KG1 (cell line): ENCODE measurements at regions not wholly inside any gene's neighbourhood (a gene's known extent, or its start where the extent isn't known, plus 50 kb on each side); places are given as distances from the start of the nearest gene placed in this dataset.

ENCODE experiments used
- DNase-seq: peaks from one replicate; lab custom pipeline; 2025; lab: John Stamatoyannopoulos, UW

DNA sequence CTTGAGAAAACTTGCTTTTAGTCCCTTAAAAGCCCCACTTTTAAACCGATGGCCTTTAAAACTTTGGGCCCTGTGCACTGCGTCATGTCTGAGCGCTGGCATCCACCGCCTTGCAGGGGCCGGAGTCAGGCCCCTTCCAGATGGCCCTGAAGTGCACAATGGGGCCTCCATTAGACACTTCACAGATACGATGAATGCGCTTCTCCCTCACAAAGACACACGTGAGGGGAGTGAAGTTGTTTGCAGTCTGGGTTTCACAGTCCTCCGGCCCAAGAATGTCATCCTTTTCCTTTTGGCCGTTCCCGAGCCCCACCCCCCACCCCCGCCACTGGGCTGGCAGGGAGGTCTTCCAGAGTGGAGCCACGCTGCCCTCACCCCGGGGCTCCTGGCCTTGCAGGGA lies 415.1 kb upstream of the SALL3 start:
- DNase-seq = no peak

DNA sequence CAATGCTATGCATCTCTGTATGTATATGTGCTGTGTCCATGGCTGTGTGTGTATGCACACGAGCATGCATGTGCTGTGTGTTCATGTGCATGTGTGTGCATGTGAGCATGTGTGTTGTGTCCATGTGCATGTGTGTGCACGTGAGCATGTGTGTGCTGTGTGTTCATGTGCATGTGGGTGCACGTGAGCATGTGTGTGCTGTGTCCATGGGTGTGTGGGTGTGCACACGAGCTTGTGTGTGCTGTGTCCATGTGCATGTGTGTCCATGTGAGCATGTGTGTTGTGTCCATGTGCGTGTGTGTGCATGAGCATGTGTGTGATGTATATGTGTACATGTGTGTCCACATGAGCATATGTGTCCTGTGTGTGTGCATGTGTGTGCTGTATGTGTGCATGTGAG lies 414.4 kb upstream of the SALL3 start:
- no peak for DNase-seq

DNA sequence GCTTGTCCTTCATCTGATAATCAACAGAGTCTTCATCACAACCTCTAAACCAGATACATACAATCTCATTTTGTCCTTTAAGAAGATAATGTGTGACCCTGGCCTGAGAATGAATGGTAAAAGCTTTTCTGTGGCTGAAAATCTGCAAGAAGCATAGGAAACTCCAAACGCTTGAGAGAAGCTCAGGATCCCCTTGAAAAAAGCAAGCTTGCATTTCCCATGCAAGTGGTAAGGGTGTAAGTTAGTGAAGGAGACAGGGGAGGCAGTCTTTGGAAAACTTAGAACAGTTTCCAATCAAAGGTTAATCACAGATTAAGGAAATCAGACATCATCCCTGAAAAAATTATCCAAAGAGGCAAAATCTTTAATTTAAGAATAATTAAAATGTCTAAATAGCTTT lies 413.6 kb upstream of the SALL3 start:
- DNase-seq = no peak

DNA sequence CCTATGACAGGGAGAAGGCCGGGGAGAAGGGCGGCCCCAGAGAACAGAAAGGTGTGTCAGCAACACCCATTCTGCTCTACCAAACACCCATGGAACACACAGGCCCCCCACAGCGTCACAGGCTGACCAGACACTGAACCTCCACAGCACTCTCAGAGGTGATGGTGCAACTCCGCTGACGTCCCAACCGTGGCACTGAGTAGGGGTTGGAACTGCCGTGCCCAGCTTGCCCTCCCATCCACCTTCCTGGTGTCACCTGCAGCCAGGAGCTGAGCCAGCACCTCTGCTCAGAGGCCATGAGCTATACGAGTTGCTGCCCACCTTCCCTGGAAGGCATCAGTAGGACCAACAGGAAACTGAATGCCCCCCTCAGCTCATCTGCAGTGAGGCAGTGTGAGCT lies 412.9 kb upstream of the SALL3 start:
- no peak for DNase-seq

DNA sequence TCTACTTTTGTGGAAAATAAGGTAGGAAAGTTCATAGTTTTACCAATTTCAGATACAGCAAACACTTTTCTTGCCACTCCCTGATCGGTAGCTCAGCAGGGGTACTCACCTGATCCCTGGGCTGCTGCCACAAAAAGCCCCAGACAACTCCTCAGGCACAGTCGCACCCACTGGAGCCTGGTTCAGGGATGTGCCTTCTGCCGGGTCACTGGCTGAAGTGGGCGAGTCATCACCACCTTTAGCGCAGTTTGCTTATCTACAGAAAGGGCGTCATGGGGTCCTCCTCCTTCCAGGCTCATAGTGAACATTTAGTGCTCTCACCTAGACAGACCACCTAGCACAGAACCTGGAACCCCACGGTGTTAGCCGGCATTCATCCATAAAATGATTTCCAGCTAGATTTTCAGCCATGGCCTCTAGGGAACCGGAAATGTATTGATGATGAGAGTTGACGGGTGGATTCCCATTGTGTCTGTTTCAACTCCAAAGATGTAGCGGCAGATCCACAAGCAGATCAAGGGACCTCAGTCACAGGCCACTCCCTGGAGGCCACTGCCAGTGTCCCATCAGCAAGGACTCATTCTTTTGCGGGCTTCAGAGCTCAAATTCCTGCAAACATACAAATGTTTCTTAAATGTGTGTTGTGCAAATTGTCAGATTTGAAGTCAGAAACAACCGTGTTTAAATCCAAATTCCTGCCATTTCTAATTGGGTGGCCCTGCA lies 408.4 kb upstream of the SALL3 start:
- DNase-seq = no peak

DNA sequence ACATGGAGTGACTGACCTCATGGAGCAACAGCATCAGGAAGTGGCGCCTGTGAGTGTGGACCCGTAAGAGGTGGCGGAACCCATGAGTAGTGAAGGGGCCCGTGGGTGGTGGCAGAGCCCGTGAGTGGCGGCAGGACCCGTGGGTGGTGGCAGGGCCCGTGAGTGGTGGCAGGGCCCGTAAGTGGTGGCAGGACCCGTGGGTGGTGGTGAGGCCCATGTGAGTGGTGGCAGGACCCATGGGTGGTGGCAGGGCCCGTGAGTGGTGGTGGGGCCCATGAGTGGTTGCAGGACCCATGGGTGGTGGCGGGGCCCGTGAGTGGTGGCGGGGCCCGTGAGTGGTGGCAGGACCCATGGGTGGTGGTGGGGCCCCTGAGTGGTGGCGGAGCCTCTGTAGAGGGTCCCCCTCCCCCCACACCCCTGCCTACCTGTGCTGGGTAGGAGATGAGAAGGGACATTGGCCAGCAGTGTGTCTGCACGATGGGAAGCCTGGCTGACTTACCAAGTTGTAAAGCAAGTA lies 407.7 kb upstream of the SALL3 start:
- DNase-seq = no peak

DNA sequence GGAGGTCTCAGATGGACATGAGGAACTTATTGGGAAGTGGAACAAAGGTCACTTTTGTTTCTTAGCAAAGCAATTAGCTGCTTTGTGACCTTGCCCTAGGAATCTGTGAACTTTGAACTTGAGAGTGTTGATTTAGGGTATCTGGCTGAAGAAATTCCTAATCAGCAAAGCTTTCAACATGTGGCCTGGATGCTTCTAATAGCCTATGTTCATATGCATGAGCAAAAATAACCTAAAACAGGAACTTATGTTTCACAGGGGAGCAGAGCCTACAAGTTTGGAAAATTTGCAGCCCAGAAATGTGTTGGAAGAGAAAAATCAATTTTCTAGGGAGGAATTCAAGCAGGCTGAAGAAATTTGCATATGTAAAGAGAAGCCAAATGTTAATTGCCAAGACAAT lies 405.8 kb upstream of the SALL3 start:
- no peak for DNase-seq

DNA sequence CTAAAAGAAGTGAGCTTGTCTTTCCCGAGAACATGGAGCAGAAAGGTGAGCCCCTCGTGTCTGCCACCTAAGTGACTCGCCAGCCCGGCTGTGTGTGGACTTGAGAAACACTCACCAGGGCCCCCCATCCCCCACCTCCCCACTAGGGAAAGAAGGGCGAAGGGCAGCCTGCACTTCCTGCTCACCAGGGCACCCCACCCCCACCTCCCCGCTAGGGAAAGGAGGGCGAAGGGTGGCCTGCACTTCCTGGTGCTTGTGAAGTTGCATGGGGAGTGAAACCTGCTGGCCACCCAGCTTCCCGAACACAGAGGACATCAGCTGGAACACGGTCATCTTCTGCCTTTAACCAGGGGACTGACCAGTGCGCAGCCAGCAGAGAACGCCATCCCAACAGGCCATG lies 402.7 kb upstream of the SALL3 start:
- no peak for DNase-seq

DNA sequence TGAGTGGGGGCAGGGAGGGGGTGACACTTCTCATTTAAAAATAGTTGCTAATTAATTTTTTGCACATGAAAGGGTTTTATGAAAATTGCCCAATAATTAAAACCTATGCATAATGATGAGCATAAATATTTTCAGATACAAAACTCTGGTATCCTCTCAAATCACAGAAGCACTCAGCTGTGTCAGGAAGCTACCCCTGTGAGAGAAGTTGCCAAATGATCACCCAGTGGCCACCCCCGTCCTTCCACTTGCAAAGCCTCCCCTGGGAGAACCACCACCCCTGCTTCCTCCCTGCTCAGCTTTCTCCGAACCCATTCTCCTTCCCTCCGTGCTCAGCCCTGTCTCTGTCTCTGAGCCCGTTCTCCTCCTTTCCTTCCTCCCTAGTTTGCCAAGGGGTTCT lies 400.2 kb upstream of the SALL3 start:
- DNase-seq = no peak

DNA sequence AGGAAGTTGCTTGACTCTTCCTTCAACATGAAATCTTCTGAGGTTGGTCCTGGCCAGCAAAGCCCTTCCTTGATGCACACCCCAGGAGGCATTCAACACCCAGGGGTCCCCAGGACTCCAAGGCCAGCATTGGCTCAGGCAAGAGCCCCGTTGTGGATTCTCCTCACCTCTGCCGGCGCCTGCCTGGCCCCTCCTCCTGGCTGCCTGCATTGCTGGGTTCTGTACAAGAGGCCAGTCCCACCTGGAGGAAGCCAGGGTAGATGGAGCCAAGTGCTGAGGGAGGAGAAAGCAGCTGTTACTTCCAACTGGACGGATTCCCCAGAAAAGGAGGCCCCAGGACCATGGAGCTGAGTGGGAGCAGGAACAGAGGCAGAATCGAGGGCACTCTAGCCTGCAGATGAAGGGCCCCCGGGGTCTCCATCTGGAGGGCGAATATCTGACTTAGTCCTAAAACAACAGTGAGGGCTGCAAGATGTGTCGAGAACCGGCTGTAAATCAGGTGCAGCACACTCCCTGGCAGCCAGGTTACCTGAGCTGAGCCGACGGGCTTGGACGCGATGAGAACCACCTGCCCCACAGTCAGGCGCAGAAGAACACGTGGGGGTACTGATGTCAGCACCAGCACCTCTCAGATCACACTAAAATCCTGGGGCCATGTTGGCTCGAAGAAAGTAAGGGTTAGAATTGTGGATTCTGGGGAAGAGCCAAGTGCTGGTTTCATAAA lies 399.6 kb upstream of the SALL3 start:
- DNase-seq = no peak

DNA sequence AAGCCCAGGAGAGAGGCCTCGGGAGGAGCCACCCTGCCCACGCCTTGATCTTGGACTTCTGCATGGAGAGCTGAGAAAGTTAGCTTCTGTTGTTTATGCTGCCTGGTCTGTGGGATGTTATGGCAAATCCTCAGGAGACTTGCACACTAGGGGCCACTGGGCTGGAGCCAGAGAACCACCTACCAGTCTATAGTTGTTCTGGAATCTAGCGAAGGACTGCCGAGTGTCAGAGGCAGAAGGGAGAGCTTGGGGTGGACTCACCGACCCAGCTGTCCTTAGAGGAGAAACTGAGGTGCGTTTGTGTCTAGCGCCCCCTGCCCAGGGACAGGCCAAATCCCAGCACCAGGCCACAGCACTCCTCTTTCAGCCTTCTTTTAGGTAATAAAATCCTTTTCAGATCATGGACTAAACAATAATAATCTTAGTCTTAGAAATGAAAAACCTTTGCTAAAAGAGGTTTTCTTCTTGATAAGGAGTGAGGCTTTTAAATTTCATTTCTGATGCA lies 398.7 kb upstream of the SALL3 start:
- no peak for DNase-seq

DNA sequence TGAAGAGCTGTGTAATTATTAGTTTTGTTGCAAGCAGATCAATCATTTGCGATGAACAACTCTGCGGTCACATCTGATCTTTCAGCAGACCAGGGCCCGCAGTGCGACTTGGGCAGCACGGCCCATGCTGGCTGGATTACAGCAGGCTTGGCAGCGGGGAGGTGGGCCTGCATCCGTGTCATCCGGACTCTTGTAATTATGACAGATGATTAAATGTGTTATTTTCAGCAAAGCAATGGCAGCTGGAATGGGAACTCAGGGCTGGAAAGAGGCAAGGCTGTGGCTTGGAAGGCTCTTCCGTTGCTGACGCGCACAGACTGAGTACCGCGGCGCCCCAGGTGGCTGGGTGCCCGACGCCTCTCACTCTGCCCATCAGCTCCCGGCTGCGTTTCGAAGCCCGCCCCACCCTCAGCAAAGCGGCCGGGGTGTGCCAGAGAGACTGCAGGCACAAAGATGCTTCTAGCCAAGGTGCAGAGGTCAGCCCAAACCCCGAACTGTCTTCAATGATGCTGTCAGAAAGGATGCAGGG lies 397.4 kb upstream of the SALL3 start:
- no peak for DNase-seq

DNA sequence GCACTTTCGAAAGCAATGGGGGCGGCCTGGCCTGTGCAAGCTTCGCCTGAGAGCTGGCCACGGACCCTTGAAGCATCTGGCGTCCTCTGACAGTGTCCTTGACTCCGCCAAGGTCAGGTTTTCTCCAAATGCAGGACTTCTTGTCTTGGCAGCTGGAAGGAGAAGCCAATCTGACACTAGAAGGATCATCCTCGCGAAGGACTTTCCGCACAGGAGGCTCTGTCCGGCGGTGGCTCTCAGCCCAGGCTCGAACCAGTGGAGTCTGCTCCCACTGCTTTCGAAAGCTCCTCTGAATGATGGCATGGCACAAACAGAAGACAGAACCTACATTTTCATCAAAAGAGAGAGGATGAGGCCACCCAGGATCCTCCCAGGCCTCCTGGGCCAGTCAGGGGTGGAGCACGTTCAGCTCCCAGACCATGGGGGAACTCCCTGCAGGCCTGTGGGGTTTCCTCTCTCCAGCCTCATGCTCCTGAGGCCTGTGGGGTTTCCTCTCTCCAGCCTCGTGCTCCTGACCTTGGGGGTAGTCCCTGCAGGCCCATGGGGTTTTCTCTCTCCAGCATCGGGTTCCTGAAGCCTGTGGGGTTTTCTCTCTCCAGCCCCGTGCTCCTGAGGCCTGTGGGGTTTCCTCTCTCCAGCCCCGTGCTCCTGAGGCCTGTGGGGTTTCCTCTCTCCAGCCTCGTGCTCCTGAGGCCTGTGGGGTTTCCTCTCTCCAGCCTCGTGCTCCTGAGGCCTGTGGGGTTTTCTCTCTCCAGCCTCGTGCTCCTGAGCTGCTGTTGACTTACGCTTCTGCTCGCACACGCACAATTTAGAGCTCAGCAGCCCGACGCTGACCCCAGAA lies 396.5 kb upstream of the SALL3 start:
- DNase-seq = no peak

DNA sequence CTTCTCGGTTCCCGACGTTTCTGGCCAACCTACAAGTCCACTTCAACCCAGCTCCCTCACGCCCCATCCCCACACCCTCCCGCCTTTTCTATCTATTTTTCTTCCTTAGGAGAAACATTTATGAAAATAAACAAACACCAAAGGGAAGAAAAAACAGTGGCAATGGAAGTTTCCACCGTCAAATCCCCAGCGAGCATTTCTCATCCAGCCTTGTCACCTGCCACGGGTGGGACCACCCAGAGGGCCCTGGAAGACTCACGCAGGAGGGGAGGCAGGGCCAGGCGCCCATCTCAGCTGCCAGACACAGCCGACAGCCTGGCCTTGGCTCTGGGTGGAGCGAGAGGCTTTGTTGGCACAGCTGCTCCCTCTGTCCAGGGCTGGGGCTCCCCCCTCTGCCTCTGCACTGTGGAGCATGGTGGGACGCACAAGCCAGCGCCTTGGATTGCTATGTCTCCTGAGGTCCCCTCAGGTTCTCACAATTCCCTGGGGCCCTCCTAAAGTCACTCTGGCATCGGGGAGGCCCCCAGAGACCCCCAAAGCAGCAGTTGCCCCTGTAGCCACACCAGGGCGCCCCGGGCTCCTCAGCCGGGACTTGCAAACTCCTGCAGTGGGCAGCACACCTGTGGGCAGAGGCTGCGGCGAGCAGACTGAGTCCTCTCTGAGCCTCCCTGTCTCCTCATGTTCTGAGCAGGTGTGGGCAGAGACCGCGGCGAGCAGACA lies 395.7 kb upstream of the SALL3 start:
- DNase-seq = no peak

DNA sequence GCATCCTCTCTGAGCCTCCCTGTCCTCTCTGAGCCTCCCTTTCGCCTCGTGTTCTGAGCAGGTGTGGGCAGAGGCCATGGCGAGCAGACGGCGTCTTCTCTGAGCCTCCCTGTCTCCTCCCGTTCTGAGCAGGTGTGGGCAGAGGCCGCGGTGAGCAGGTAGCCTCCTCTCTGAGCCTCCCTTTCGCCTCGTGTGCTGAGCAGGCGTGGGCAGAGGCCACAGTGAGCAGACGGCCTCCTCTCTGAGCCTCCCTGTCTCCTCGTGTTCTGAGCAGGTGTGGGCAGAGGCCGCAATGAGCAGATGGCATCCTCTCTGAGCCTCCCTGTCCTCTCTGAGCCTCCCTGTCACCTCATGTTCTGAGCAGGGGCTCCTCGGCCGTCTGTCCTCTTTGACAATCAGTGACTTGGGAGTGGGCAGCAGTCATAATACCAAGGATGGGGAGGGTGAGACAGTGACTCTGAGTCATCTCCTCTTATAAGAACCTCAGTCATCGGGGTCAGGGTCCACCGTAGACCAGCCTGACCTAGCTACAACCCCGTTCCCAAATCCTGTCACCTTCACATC lies 395.1 kb upstream of the SALL3 start:
- no peak for DNase-seq

DNA sequence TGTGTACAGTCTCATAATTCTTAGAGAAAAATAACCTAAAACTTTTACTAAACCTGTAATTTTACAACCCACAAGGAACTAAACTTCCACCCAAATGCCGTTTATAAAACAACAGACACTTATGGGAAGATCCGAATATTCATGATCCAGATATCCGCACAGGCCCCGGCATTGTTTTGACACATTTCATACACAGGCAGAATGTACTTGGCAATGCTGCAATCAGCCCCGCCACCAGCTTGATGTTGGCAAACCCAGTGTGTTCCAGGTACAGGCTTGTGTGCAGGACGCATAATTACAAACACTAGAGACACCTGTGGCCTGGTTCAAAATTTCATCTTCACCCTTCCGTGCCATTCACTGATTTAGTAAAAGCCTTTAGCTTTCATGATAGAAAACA lies 393.0 kb upstream of the SALL3 start:
- DNase-seq = no peak

DNA sequence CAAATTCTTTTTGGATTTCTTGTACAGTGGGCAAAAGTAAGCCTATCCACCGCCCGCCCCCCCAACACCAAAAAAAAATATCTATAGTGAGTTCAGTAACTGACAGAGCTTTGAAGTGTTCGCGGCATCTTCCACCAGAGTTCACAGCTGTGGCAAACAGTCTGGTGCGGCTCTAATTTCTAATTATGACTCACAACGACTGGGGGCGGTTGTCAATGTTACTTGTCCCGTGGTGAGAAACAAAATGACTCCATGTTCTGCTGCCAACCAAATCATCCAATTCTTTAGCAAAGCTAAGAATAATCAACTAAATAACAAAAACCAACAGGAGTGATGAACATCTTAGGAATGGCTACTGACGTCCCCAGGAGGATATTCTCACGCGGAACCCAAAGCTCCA lies 392.5 kb upstream of the SALL3 start:
- no peak for DNase-seq

DNA sequence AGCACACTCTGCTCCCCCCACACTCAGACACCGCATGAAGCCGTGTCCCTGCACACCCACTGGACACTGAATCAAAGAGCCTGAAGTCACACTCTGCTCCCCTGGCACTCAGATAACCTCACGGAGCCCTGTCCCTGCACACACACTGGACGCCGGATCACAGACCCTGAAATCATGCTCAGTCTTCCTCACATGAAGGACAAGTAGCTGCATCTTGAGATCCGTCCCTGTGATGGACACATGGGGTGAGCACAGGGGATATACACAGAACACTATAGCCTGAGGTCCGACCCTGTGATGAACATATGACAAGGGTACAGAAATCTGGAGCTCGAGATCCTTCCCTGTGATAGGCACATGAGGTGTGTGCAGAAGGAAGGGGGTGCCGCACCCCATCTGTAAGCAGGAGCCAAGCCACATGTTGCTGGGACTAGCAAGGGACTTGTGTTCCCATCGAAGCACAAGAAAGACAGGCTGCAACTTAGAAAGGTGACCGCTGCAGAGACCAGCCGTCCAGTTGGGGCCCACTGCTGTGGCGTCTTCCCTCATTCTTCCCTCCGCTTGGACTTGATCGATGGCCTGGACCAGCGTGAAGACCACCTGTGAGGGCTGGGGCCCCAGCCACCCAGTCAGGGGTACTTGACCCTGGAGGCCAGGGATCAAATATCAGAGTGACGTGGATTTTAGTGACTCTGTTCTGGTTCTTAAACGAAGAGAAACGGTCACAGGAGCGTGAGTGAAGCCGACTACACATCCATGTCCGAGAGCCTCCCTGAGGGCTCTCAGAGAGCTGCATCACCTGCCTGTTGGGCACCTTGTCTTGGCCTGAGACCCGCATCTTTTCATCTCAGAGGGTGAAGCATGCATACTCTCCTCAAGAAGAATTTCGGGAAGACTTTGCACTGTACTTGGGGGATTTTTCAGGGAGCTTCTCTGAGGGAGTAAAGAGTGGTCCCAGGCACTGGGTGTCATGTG lies 391.7 kb upstream of the SALL3 start:
- no peak for DNase-seq

DNA sequence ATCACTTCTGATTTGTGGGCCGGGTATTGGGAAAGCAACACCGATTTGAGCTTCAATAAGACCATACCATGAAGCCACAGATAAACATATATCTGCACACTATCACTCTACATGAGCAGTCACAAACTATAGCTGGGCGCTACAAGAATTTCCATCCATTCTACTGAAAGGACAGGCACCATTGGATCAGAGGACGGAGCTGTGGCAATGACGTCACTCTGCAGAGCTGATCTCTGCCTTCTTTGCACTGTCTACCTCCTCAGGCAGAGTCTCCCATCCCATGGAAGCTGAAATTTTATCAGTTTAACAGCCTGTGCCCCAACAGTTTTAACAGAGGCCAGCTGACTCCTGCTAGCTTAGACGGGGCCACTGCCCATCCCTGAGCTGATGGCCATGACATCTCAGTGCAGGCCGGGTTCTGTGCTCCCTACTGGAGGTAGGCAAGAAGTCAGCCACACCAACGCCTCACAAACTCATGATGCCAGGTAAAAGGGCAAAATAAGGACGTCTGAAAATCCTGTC lies 389.6 kb upstream of the SALL3 start:
- no peak for DNase-seq

DNA sequence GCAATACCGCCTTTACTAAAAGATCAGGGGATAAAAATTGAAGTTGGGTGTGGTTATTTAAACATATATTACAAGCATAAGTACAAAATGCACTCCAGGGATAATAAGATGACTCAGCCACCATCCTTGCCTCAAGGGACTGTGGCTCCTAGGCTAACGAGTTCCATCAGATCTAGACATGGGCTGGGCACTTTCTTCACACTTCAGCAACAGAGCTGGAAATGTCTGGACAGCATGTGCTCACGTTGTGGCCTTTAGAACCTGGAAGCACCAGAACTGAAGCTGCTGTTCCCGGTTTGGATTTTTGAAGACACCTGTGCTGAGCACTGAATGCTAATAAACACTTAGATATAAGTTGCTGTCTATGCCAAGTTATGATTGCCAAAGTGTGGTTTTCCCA lies 384.2 kb upstream of the SALL3 start:
- DNase-seq = no peak
